ENCODE measurements at regions not wholly inside any gene's neighbourhood (a gene's known extent, or its start where the extent isn't known, plus 50 kb on each side); places are given as distances from the start of the nearest gene placed in this dataset.
"Not testable (repeated sequence)": the region's sequence is repeated elsewhere in the genome, so short reads cannot be mapped to it uniquely, and the experiment has no call there.

GRCh38 chr9:42931045-42931444 lies 747.6 kb downstream of the SPATA31A6 start:
- H3K23ac ChIP-seq (ENCODE audit: insufficient read length); H3K9me3 ChIP-seq (ENCODE audit: insufficient read depth in 2 of 2, low read depth in 1 of 2, low read length in 1 of 2); H4K8ac ChIP-seq (ENCODE audit: extremely low read depth, insufficient read depth, low read length); H4K20me1 ChIP-seq (replicated peaks in 1 of 2; ENCODE audit: control insufficient read depth in 1 of 2, insufficient read depth in 2 of 2, low read length in 2 of 2); DNase-seq (ENCODE audit: low read depth in 1 of 2, low spot score in 2 of 2); FAIRE-seq; H3K79me2 ChIP-seq (ENCODE audit: control insufficient read depth in 1 of 2, insufficient read depth in 2 of 2, low read length in 2 of 2); H3K4ac ChIP-seq (replicated peaks; ENCODE audit: insufficient read length, low read depth, low read length); H3K79me1 ChIP-seq (ENCODE audit: low read depth, low read length); CTCF ChIA-PET (ENCODE audit: partially characterized antibody); H2BK12ac ChIP-seq (ENCODE audit: low read depth, low read length); H3K9ac ChIP-seq (replicated peaks in 1 of 4; ENCODE audit: extremely low read depth in 1 of 4, low read depth in 3 of 4, low read length in 3 of 4); H2BK20ac ChIP-seq (ENCODE audit: low read length); H3K4me2 ChIP-seq (ENCODE audit: insufficient read depth in 1 of 2, low read depth in 2 of 2, low read length in 2 of 2); H3K4me1 ChIP-seq (replicated peaks in 1 of 4; ENCODE audit: control insufficient read depth in 3 of 4, insufficient read depth in 4 of 4, low read length in 3 of 4); H2AK5ac ChIP-seq (ENCODE audit: low read depth, low read length); H4K91ac ChIP-seq (replicated peaks; ENCODE audit: insufficient read length, low read length); H2BK5ac ChIP-seq (ENCODE audit: low read depth, low read length); H3K27me3 ChIP-seq (replicated peaks in 1 of 4; ENCODE audit: control insufficient read depth in 3 of 4, extremely low read depth in 1 of 4, insufficient read depth in 3 of 4, low read length in 3 of 4); H4K5ac ChIP-seq (ENCODE audit: insufficient read length, low read depth, low read length); H3K14ac ChIP-seq (ENCODE audit: insufficient read length); H2BK120ac ChIP-seq (replicated peaks; ENCODE audit: low read depth, low read length); POLR2A ChIA-PET (ENCODE audit: partially characterized antibody); H2AFZ ChIP-seq (ENCODE audit: low read length); H3K56ac ChIP-seq (replicated peaks; ENCODE audit: insufficient read length, low read depth, low read length); H3K18ac ChIP-seq (ENCODE audit: extremely low read depth, low read length); H3K36me3 ChIP-seq (ENCODE audit: control insufficient read depth in 2 of 4, insufficient read depth in 4 of 4, low read length in 3 of 4); H3K27ac ChIP-seq (ENCODE audit: low read depth, low read length); H3K23me2 ChIP-seq (ENCODE audit: low read depth, low read length); H3K4me3 ChIP-seq (ENCODE audit: extremely low read depth in 1 of 4, insufficient read depth in 2 of 4, low read depth in 3 of 4, low read length in 4 of 4); H2BK15ac ChIP-seq (ENCODE audit: low read length): not testable (repeated sequence)
- 38% methylated on average over 2 of the region's 5 CpGs; no CpG with 5 or more reads in 1 of the 2 experiments for WGBS, 2 experiments (ENCODE audit: extremely low coverage in 1 of 2, insufficient coverage in 1 of 2, insufficient read length in 1 of 2, insufficient replicate concordance in 2 of 2, low coverage in 1 of 2, low lambda C conversion rate in 2 of 2, missing lambda C conversion rate in 1 of 2)

GRCh38 chr9:42937583-42938235 lies 754.2 kb downstream of the SPATA31A6 start:
- H4K20me1 ChIP-seq (replicated peaks in 1 of 2; ENCODE audit: control insufficient read depth in 1 of 2, insufficient read depth in 2 of 2, low read length in 2 of 2); H3K18ac ChIP-seq (ENCODE audit: extremely low read depth, low read length); H3K4ac ChIP-seq (replicated peaks; ENCODE audit: insufficient read length, low read depth, low read length); H4K91ac ChIP-seq (replicated peaks; ENCODE audit: insufficient read length, low read length); H4K5ac ChIP-seq (ENCODE audit: insufficient read length, low read depth, low read length); H2BK20ac ChIP-seq (ENCODE audit: low read length); H3K27me3 ChIP-seq (replicated peaks in 1 of 4; ENCODE audit: control insufficient read depth in 3 of 4, extremely low read depth in 1 of 4, insufficient read depth in 3 of 4, low read length in 3 of 4); H3K9me3 ChIP-seq (ENCODE audit: insufficient read depth in 2 of 2, low read depth in 1 of 2, low read length in 1 of 2); H3K9ac ChIP-seq (replicated peaks in 1 of 4; ENCODE audit: extremely low read depth in 1 of 4, low read depth in 3 of 4, low read length in 3 of 4); H3K56ac ChIP-seq (replicated peaks; ENCODE audit: insufficient read length, low read depth, low read length); H3K4me2 ChIP-seq (ENCODE audit: insufficient read depth in 1 of 2, low read depth in 2 of 2, low read length in 2 of 2); H3K79me2 ChIP-seq (ENCODE audit: control insufficient read depth in 1 of 2, insufficient read depth in 2 of 2, low read length in 2 of 2); H4K8ac ChIP-seq (ENCODE audit: extremely low read depth, insufficient read depth, low read length); H3K36me3 ChIP-seq (ENCODE audit: control insufficient read depth in 2 of 4, insufficient read depth in 4 of 4, low read length in 3 of 4); DNase-seq (ENCODE audit: low read depth in 1 of 2, low spot score in 2 of 2); H2AK5ac ChIP-seq (ENCODE audit: low read depth, low read length); POLR2A ChIA-PET (ENCODE audit: partially characterized antibody); H3K14ac ChIP-seq (ENCODE audit: insufficient read length); H2AFZ ChIP-seq (ENCODE audit: low read length); H3K23ac ChIP-seq (ENCODE audit: insufficient read length); H2BK15ac ChIP-seq (ENCODE audit: low read length); H3K23me2 ChIP-seq (ENCODE audit: low read depth, low read length); H3K27ac ChIP-seq (ENCODE audit: low read depth, low read length); H2BK12ac ChIP-seq (ENCODE audit: low read depth, low read length); H3K79me1 ChIP-seq (ENCODE audit: low read depth, low read length); H3K4me1 ChIP-seq (replicated peaks in 1 of 4; ENCODE audit: control insufficient read depth in 3 of 4, insufficient read depth in 4 of 4, low read length in 3 of 4); H2BK120ac ChIP-seq (replicated peaks; ENCODE audit: low read depth, low read length); FAIRE-seq; H3K4me3 ChIP-seq (ENCODE audit: extremely low read depth in 1 of 4, insufficient read depth in 2 of 4, low read depth in 3 of 4, low read length in 4 of 4); H2BK5ac ChIP-seq (ENCODE audit: low read depth, low read length): not testable (repeated sequence)
- CTCF ChIA-PET (ENCODE audit: partially characterized antibody): interaction anchor here (0.6 kb wide), 1 partner anchor 504 kb away, joined by 3 read pairs; no protein-coding TSS in a partner anchor
- 20% methylated on average over 2 of the region's 2 CpGs; no CpG with 5 or more reads in 1 of the 2 experiments for WGBS, 2 experiments (ENCODE audit: extremely low coverage in 1 of 2, insufficient coverage in 1 of 2, insufficient read length in 1 of 2, insufficient replicate concordance in 2 of 2, low coverage in 1 of 2, low lambda C conversion rate in 2 of 2, missing lambda C conversion rate in 1 of 2)
